DND-41 (cell line): ENCODE measurements at regions not wholly inside any gene's neighbourhood (a gene's known extent, or its start where the extent isn't known, plus 50 kb on each side); places are given as distances from the start of the nearest gene placed in this dataset.
"Not testable (repeated sequence)": the region's sequence is repeated elsewhere in the genome, so short reads cannot be mapped to it uniquely, and the experiment has no call there.

Experiments
- ATAC-seq: fragments of 200-7000 bp; cut with Tn5 transposase; 3 replicates; pipeline ENCODE4 v1.9.1; 2021; ENCODE audit warnings: low read depth; ENCODE audit not compliant: insufficient read depth
- DNase-seq: peaks from one replicate; pipeline ENCODE4 v3.0.0-alpha.2; 2020
- H2AFZ ChIP-seq: 2 replicates; pipeline ENCODE4 v1.6.0; 2012; ENCODE audit warnings: low read depth, low read length
- H3K27ac ChIP-seq: 2 replicates; pipeline ENCODE4 v1.5.1; 2012; ENCODE audit warnings: low read length, inconsistent platforms
- H3K27me3 ChIP-seq: fragments of 200-600 bp; sonication (generic); 2 replicates; pipeline ENCODE4 v1.6.0; 2012; ENCODE audit warnings: low read length, mild to moderate bottlenecking, inconsistent platforms; ENCODE audit not compliant: insufficient read depth, poor library complexity
- H3K36me3 ChIP-seq: 2 replicates; pipeline ENCODE4 v1.5.1; 2012; ENCODE audit warnings: low read length, inconsistent platforms; ENCODE audit not compliant: insufficient read depth
- H3K4me1 ChIP-seq: 2 replicates; pipeline ENCODE4 v1.5.1; 2012; ENCODE audit warnings: mild to moderate bottlenecking, low read length; ENCODE audit not compliant: insufficient read depth
- H3K4me2 ChIP-seq: 2 replicates; pipeline ENCODE4 v1.6.0; 2012; ENCODE audit warnings: mild to moderate bottlenecking, moderate library complexity, low read length, inconsistent platforms; ENCODE audit not compliant: insufficient read depth
- H3K4me3 ChIP-seq, 2 experiments: fragments of 200-600 bp in 1 of 2; shearing (Covaris generic) in 1 of 2; 2 replicates each; pipeline ENCODE4 v1.5.1; 2012 to 2016; ENCODE audit warnings: inconsistent platforms in 2 of 2, low read length in 2 of 2, mild to moderate bottlenecking in 2 of 2, low read depth in 1 of 2, moderate library complexity in 1 of 2
- H3K79me2 ChIP-seq: 2 replicates; pipeline ENCODE4 v1.6.0; 2012; ENCODE audit warnings: low read length, inconsistent platforms; ENCODE audit not compliant: insufficient read depth
- H3K9ac ChIP-seq: 2 replicates; pipeline ENCODE4 v1.6.0; 2012; ENCODE audit warnings: low read depth, mild to moderate bottlenecking, inconsistent platforms, low read length, moderate library complexity
- H3K9me3 ChIP-seq: 2 replicates; pipeline ENCODE4 v1.5.1; 2012; ENCODE audit warnings: low read length, moderate library complexity, mild to moderate bottlenecking, inconsistent platforms; ENCODE audit not compliant: insufficient read depth, severe bottlenecking
- H4K20me1 ChIP-seq: 2 replicates; pipeline ENCODE4 v1.6.0; 2012; ENCODE audit warnings: low read length; ENCODE audit not compliant: insufficient read depth
- CTCF ChIP-seq: IDR thresholded peaks from 2 replicates; pipeline ENCODE4 v1.5.1; 2012; ENCODE audit warnings: borderline replicate concordance, low read length, moderate library complexity, mild to moderate bottlenecking; ENCODE audit not compliant: poor library complexity, severe bottlenecking; ENCODE audit errors: extremely low read depth
- EZH2 ChIP-seq: IDR thresholded peaks from 3 replicates; pipeline ENCODE4 v1.6.1; 2012; ENCODE audit warnings: borderline replicate concordance, low read depth, mild to moderate bottlenecking, moderate library complexity, low read length, inconsistent platforms; ENCODE audit not compliant: severe bottlenecking

DNA sequence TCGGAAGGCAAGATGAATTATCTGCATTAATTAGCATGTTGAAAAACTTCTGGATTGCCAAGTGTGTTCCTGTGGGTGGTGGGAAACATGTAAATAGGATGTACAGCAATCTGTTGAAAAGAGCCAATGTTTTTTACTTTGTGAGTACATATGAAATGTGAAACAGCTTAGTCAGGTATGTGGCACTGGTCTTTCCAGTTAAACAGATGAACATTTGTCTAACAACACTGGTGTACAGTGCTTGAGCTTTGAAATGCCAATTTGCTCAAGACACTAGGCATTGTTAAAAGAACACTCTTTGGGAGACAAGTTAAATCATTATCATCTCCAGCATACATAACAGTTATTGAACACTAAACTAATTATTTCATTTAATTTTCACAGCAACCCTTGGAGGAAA lies 107.3 kb upstream of the SLC24A2 start:
- H3K27ac ChIP-seq: no peak overlapping the region

DNA sequence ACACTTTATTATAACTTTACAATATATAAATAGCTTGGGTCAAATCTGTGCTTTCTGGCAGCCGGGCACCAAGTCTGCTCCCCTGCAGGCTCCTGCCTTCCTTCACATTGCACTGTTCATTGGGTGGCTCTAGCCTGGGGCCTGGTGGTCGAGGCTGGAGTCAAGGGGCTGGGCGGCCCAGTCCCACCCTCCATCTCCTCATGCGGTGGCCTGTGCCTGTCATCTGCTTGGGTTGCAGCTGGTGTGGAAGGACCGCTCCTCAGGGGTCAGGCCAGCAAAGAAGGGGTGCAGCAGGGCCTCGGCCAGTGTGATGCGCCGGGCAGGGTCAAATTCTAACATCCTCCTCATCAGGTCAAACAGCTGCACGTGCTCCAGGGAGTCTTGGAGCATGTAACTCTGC lies 106.7 kb upstream of the SLC24A2 start:
- not testable (repeated sequence) for H3K79me2 ChIP-seq, H3K4me1 ChIP-seq, H3K4me3 ChIP-seq, H3K9me3 ChIP-seq, DNase-seq, H3K4me2 ChIP-seq, ATAC-seq, H3K9ac ChIP-seq, H2AFZ ChIP-seq, H3K36me3 ChIP-seq, H4K20me1 ChIP-seq, H3K27ac ChIP-seq, H3K27me3 ChIP-seq

More for the DNA sequence above, 107.3 kb upstream of the SLC24A2 start:
- DNase-seq: no peak
- H2AFZ ChIP-seq: no peak overlapping the region
- no peaks in the 10 kb centered on the region for H3K79me2 ChIP-seq
- no peaks in the 10 kb centered on the region for H3K36me3 ChIP-seq
- no peaks in the 10 kb centered on the region for H3K4me1 ChIP-seq
- H3K9me3 ChIP-seq: no peaks in the 10 kb centered on the region
- no peak for ATAC-seq
- H3K27me3 ChIP-seq: no peaks in the 10 kb centered on the region
- no peak overlapping the region for H3K9ac ChIP-seq
- no peaks in the 10 kb centered on the region for H4K20me1 ChIP-seq
- H3K4me2 ChIP-seq: no peak overlapping the region
- no peak for TF ChIP-seq CTCF
- no peak for TF ChIP-seq EZH2
- H3K4me3 ChIP-seq: no peak overlapping the region

GRCh38 chr9:19895006-19895405 lies 106.2 kb upstream of the SLC24A2 start:
- H3K9ac ChIP-seq: no peak overlapping the region
- ATAC-seq (no peak), DNase-seq (no peak)
- no peaks in the 10 kb centered on the region for H3K9me3 ChIP-seq
- H4K20me1 ChIP-seq: no peaks in the 10 kb centered on the region
- no peaks in the 10 kb centered on the region for H3K79me2 ChIP-seq
- H3K4me1 ChIP-seq: no peaks in the 10 kb centered on the region
- no peaks in the 10 kb centered on the region for H3K27me3 ChIP-seq
- no peak overlapping the region for H3K4me3 ChIP-seq
- H2AFZ ChIP-seq: no peak overlapping the region
- TF ChIP-seq EZH2 (no peak), CTCF (no peak)
- H3K36me3 ChIP-seq: no peaks in the 10 kb centered on the region
- H3K4me2 ChIP-seq: no peak overlapping the region
- H3K27ac ChIP-seq: no peak overlapping the region

GRCh38 chr9:19885608-19886007 lies 96.8 kb upstream of the SLC24A2 start:
- H3K4me2 ChIP-seq: no peak overlapping the region
- no peaks in the 10 kb centered on the region for H4K20me1 ChIP-seq
- H3K4me1 ChIP-seq: no peaks in the 10 kb centered on the region
- H3K9me3 ChIP-seq: no peaks in the 10 kb centered on the region
- H3K4me3 ChIP-seq: no peak overlapping the region
- DNase-seq (no peak), ATAC-seq (no peak)
- no peaks in the 10 kb centered on the region for H3K79me2 ChIP-seq
- no peaks in the 10 kb centered on the region for H3K27me3 ChIP-seq
- H2AFZ ChIP-seq: no peak overlapping the region
- no peak overlapping the region for H3K9ac ChIP-seq
- no peak for TF ChIP-seq EZH2
- no peak for TF ChIP-seq CTCF
- no peaks in the 10 kb centered on the region for H3K36me3 ChIP-seq
- no peak overlapping the region for H3K27ac ChIP-seq
